ENCODE measurements at regions not wholly inside any gene's neighbourhood (a gene's known extent, or its start where the extent isn't known, plus 50 kb on each side); places are given as distances from the start of the nearest gene placed in this dataset.

DNA sequence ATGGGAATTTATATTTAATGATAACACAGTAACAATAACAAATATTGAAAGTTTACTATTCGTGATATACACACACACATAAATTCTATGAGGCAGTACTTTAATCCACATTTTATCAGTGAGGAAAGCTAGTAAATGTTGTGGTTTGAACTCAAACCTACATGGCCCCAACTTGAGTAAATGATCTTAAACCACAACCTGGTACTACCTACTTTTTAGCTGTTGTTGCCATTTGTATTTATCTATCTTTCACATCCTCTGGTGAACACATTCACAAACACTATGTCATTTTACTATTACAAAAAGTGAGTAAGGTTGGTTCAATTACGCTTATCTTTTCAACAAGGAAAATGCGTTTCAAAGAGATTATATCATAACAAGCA, 186.1 kb downstream of the SMC2 start:
- no peak for TF ChIP-seq EZH2 (IDR thresholded peaks at IDR 0.05; ENCODE audit: insufficient read depth, poor library complexity, severe bottlenecking)
- no peak for TF ChIP-seq EZH2phosphoT487 (IDR thresholded peaks at IDR 0.05; ENCODE audit: insufficient read depth, low read depth)
